ENCODE measurements at regions not wholly inside any gene's neighbourhood (a gene's known extent, or its start where the extent isn't known, plus 50 kb on each side); places are given as distances from the start of the nearest gene placed in this dataset.

- Histone ChIP-seq H3K27me3 (no peaks in the 10 kb centered on the region), H3K4me3 (no peak overlapping the region), H3K9me3 (no peaks in the 10 kb centered on the region), H3K27ac (no peak overlapping the region), H3K4me1 (no peaks in the 10 kb centered on the region), H3K36me3 (no peaks in the 10 kb centered on the region)
- no peak for TF ChIP-seq POLR2A (IDR thresholded peaks at IDR 0.05)
- TF ChIP-seq POLR2AphosphoS5 (IDR thresholded peaks at IDR 0.05): no peak
- TF ChIP-seq CTCF (IDR thresholded peaks at IDR 0.05): no peak
- no peak for DNase-seq (ENCODE audit: low spot score in 2 of 2)
- intact Hi-C loops (cut with DNase I; ENCODE audit: low total_unique reads): no loop called here
These were observed 333.4 kb downstream of the BCKDHB start for GRCh38 chr6:80439721-80440470.

- no peak for DNase-seq (ENCODE audit: low spot score in 2 of 2)
- H3K36me3 ChIP-seq: no peaks in the 10 kb centered on the region
- no peaks in the 10 kb centered on the region for H3K4me1 ChIP-seq
- intact Hi-C loops (cut with DNase I; ENCODE audit: low total_unique reads): no loop called here
- H3K9me3 ChIP-seq: no peaks in the 10 kb centered on the region
- TF ChIP-seq POLR2A (IDR thresholded peaks at IDR 0.05) (no peak), CTCF (IDR thresholded peaks at IDR 0.05) (no peak), POLR2AphosphoS5 (IDR thresholded peaks at IDR 0.05) (no peak)
- no peak overlapping the region for H3K27ac ChIP-seq
- no peaks in the 10 kb centered on the region for H3K27me3 ChIP-seq
- no peak overlapping the region for H3K4me3 ChIP-seq
These were observed 332.3 kb downstream of the BCKDHB start for GRCh38 chr6:80438772-80439171.

GRCh38 chr6:80437801-80438200, 331.3 kb downstream of the BCKDHB start:
- no peak for DNase-seq (ENCODE audit: low spot score in 2 of 2)
- intact Hi-C loops (cut with DNase I; ENCODE audit: low total_unique reads): no loop called here
- H3K4me3 ChIP-seq: no peak overlapping the region
- no peaks in the 10 kb centered on the region for H3K36me3 ChIP-seq
- H3K27ac ChIP-seq: no peak overlapping the region
- H3K9me3 ChIP-seq: no peaks in the 10 kb centered on the region
- no peaks in the 10 kb centered on the region for H3K27me3 ChIP-seq
- TF ChIP-seq POLR2A (IDR thresholded peaks at IDR 0.05) (no peak), CTCF (IDR thresholded peaks at IDR 0.05) (no peak), POLR2AphosphoS5 (IDR thresholded peaks at IDR 0.05) (no peak)
- H3K4me1 ChIP-seq: no peaks in the 10 kb centered on the region

GRCh38 chr6:80437221-80437620, 330.8 kb downstream of the BCKDHB start:
- intact Hi-C loops (cut with DNase I; ENCODE audit: low total_unique reads): no loop called here
- Histone ChIP-seq H3K4me1 (no peaks in the 10 kb centered on the region), H3K27me3 (no peaks in the 10 kb centered on the region), H3K36me3 (no peaks in the 10 kb centered on the region), H3K9me3 (no peaks in the 10 kb centered on the region), H3K27ac (no peak overlapping the region), H3K4me3 (no peak overlapping the region)
- no peak for TF ChIP-seq POLR2AphosphoS5 (IDR thresholded peaks at IDR 0.05)
- TF ChIP-seq POLR2A (IDR thresholded peaks at IDR 0.05): no peak
- TF ChIP-seq CTCF (IDR thresholded peaks at IDR 0.05): no peak
- DNase-seq (ENCODE audit: low spot score in 2 of 2): no peak

- Histone ChIP-seq H3K4me3 (no peak overlapping the region), H3K27me3 (no peaks in the 10 kb centered on the region), H3K36me3 (no peaks in the 10 kb centered on the region), H3K27ac (no peak overlapping the region), H3K4me1 (no peaks in the 10 kb centered on the region), H3K9me3 (no peaks in the 10 kb centered on the region)
- intact Hi-C loops (cut with DNase I; ENCODE audit: low total_unique reads): no loop called here
- TF ChIP-seq CTCF (IDR thresholded peaks at IDR 0.05) (no peak), POLR2AphosphoS5 (IDR thresholded peaks at IDR 0.05) (no peak), POLR2A (IDR thresholded peaks at IDR 0.05) (no peak)
- DNase-seq (ENCODE audit: low spot score in 2 of 2): no peak
These were observed 330.2 kb downstream of the BCKDHB start for GRCh38 chr6:80436663-80437062.
